Activated B cell treated with CpG ODN at 0.5 μM for 24 hours (primary cell): ENCODE measurements at regions not wholly inside any gene's neighbourhood (a gene's known extent, or its start where the extent isn't known, plus 50 kb on each side); places are given as distances from the start of the nearest gene placed in this dataset.

Experiments
- ATAC-seq: fragments of 200-7000 bp; cut with Tn5 transposase; one replicate; pipeline ENCODE4 v1.10.0; 2021; ENCODE audit warnings: low read depth, mild to moderate bottlenecking, moderate library complexity
- CTCF ChIA-PET: fragments of 350-600 bp; sonication (Branson Sonifier 250); formaldehyde crosslinking; loops from one replicate; lab custom pipeline; 2021; ENCODE audit warnings: antibody characterized with exemption; lab: Charles Lee
- POLR2A ChIA-PET: fragments of 350-600 bp; sonication (Branson Sonifier 250); formaldehyde crosslinking; loops from one replicate; lab custom pipeline; 2021; ENCODE audit warnings: antibody characterized with exemption; lab: Charles Lee
- DNase-seq: peaks from one replicate; pipeline ENCODE4 v3.0.0; 2022
- H3K27ac Mint-ChIP-seq: one replicate; pipeline ENCODE4 v1.8.0; 2020; ENCODE audit warnings: mixed read lengths
- H3K27me3 Mint-ChIP-seq: one replicate; pipeline ENCODE4 v1.8.0; 2021; ENCODE audit warnings: mixed read lengths
- H3K36me3 Mint-ChIP-seq: one replicate; pipeline ENCODE4 v1.8.0; 2021; ENCODE audit warnings: low read depth, mixed read lengths
- H3K4me1 Mint-ChIP-seq: one replicate; pipeline ENCODE4 v1.8.0; 2021; ENCODE audit warnings: mixed read lengths
- H3K4me3 Mint-ChIP-seq: one replicate; pipeline ENCODE4 v1.8.0; 2020; ENCODE audit warnings: mild to moderate bottlenecking, mixed read lengths
- H3K9me3 Mint-ChIP-seq: one replicate; pipeline ENCODE4 v1.8.0; 2020; ENCODE audit warnings: mixed read lengths
- intact Hi-C: fragments of 100-400 bp; cut with micrococcal nuclease; formaldehyde crosslinking; loops from one replicate; pipeline ENCODE4 v1.15.1; 2024
- TF ChIP-seq, protein P1 (sequence below): fragments of 200-600 bp; IDR thresholded peaks from one replicate; pipeline ENCODE4 v1.8.0; 2022; ENCODE audit warnings: antibody characterized with exemption, mild to moderate bottlenecking

DNA sequence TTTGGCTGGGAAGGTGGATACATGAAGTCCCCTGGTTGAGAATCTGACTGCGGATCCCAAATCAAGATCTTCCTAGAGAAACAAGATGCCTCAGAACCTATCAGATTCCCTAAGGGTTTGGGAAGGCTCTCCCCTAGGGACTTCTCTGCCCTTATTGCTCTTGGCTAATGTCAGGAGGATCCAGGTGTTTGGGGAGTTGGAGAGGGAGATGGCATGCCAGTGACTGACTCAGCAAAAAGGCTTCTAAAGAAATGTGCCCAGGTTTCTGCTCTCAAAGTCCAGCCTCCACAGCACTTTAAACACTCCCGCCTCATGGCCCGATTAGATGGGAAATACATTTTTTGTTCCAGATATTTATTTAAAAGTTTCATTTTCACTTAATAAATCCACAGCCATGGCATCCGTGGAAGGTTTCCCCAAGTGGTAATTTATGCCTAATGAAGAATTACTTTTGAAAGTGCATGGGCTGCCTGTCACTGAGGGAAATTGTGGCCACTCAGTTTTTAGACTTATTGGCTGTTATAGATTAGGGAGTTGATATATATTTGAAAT lies 156.4 kb downstream of the OSR1 start:
- ChIA-PET POLR2A (no interaction called here), CTCF (interaction anchor here (0.6 kb wide), 1 partner anchor 21 kb away, joined by 3 read pairs; no protein-coding TSS in a partner anchor)
- intact Hi-C loops, result no loop called here
- Mint-ChIP-seq H3K4me1 (no peaks in the 10 kb centered on the region), H3K36me3 (no peaks in the 10 kb centered on the region), H3K27ac (no peak overlapping the region), H3K4me3 (no peak overlapping the region), H3K9me3 (no peaks in the 10 kb centered on the region), H3K27me3 (no peaks in the 10 kb centered on the region)
- ATAC-seq, result no peak
- no peak for DNase-seq
- TF ChIP-seq, protein P1, sequence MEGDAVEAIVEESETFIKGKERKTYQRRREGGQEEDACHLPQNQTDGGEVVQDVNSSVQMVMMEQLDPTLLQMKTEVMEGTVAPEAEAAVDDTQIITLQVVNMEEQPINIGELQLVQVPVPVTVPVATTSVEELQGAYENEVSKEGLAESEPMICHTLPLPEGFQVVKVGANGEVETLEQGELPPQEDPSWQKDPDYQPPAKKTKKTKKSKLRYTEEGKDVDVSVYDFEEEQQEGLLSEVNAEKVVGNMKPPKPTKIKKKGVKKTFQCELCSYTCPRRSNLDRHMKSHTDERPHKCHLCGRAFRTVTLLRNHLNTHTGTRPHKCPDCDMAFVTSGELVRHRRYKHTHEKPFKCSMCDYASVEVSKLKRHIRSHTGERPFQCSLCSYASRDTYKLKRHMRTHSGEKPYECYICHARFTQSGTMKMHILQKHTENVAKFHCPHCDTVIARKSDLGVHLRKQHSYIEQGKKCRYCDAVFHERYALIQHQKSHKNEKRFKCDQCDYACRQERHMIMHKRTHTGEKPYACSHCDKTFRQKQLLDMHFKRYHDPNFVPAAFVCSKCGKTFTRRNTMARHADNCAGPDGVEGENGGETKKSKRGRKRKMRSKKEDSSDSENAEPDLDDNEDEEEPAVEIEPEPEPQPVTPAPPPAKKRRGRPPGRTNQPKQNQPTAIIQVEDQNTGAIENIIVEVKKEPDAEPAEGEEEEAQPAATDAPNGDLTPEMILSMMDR, result no peak

DNA sequence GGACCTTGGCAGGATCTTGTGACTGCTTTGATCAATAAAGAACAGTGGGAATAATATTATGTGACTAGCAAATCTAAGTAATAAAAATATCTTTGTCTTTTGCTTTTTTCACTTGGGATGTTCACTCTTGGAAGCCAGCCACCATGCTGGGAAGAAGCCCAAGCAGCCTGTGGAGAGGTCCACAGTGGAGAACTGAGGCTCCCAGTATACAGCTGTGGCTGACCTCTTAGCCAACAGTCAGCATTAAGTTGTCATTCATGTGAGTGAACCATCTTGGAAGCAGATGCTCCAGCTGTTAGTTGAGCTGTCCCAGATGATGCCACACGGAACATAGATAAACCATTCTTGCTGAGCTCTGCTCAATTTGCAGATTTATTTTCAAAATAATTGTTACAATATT lies 160.0 kb downstream of the OSR1 start:
- no peak for DNase-seq
- no peaks in the 10 kb centered on the region for H3K9me3 Mint-ChIP-seq
- TF ChIP-seq, protein P1, result no peak
- no peak for ATAC-seq
- H3K4me1 Mint-ChIP-seq, result no peaks in the 10 kb centered on the region
- intact Hi-C loops, result no loop called here
- no peak overlapping the region for H3K27ac Mint-ChIP-seq
- H3K36me3 Mint-ChIP-seq, result no peaks in the 10 kb centered on the region
- CTCF ChIA-PET, result no interaction called here
- no peak overlapping the region for H3K4me3 Mint-ChIP-seq
- peaks cover 2% of the 10 kb centered on the region for H3K27me3 Mint-ChIP-seq
- POLR2A ChIA-PET, result no interaction called here

DNA sequence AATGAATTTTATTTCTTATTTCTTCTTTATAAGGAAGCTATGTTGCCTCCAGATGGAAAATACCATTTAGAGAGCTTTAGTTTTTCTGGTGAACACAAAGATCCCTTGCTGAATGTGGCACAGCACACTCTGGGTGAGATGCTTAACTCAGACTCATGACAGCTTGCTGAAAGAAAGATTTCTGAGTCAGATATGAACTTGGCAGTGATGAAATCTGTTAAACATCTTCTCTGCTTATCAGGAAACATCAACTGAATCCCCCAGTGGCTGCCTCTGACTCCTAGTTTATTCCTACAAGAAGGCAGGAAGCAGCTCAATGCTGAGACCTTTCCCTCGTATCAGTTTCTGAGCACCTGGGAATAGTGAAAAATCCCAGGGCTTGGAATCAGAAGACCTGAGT lies 162.8 kb downstream of the OSR1 start:
- Mint-ChIP-seq H3K27me3 (peaks cover 2% of the 10 kb centered on the region), H3K27ac (no peak overlapping the region), H3K36me3 (no peaks in the 10 kb centered on the region), H3K9me3 (no peaks in the 10 kb centered on the region), H3K4me1 (no peaks in the 10 kb centered on the region), H3K4me3 (no peak overlapping the region)
- ChIA-PET POLR2A (no interaction called here), CTCF (no interaction called here)
- intact Hi-C loops, result no loop called here
- DNase-seq, result no peak
- no peak for ATAC-seq
- TF ChIP-seq, protein P1, result no peak

DNA sequence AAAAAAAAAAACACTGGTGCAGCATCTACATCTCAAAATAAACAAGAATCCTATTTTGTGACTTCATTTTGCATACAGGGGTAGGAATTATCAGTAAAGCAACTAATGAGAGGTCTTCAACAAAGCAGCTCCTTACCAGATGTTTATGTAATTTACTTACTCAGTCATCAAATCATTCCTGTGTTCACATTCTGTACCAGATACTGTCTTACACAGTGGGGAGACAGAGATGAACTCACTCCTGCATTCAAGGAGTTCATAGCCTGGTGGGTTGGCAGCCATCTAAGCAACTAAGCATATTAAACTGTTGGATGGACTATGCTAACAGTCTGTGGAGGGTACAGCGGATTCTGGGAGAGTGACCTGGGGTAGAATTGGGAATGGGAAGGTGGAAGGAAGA lies 169.0 kb downstream of the OSR1 start:
- ATAC-seq, result no peak
- ChIA-PET POLR2A (no interaction called here), CTCF (no interaction called here)
- TF ChIP-seq, protein P1, result no peak
- intact Hi-C loops, result no loop called here
- no peak for DNase-seq
- Mint-ChIP-seq H3K9me3 (no peaks in the 10 kb centered on the region), H3K36me3 (no peaks in the 10 kb centered on the region), H3K27ac (no peak overlapping the region), H3K4me1 (no peaks in the 10 kb centered on the region), H3K27me3 (no peaks in the 10 kb centered on the region), H3K4me3 (no peak overlapping the region)

- ATAC-seq, result no peak
- Mint-ChIP-seq H3K9me3 (peaks cover 4% of the 10 kb centered on the region), H3K4me1 (no peaks in the 10 kb centered on the region), H3K27me3 (no peaks in the 10 kb centered on the region), H3K27ac (no peak overlapping the region), H3K4me3 (no peak overlapping the region), H3K36me3 (no peaks in the 10 kb centered on the region)
- POLR2A ChIA-PET, result no interaction called here
- TF ChIP-seq, protein P1, result no peak
- intact Hi-C loops, result no loop called here
- DNase-seq, result no peak
- CTCF ChIA-PET, result no interaction called here
Observed at GRCh38 chr2:19187323-19188020, 171.0 kb downstream of the OSR1 start.
